ENCODE measurements at regions not wholly inside any gene's neighbourhood (a gene's known extent, or its start where the extent isn't known, plus 50 kb on each side); places are given as distances from the start of the nearest gene placed in this dataset.

DNA sequence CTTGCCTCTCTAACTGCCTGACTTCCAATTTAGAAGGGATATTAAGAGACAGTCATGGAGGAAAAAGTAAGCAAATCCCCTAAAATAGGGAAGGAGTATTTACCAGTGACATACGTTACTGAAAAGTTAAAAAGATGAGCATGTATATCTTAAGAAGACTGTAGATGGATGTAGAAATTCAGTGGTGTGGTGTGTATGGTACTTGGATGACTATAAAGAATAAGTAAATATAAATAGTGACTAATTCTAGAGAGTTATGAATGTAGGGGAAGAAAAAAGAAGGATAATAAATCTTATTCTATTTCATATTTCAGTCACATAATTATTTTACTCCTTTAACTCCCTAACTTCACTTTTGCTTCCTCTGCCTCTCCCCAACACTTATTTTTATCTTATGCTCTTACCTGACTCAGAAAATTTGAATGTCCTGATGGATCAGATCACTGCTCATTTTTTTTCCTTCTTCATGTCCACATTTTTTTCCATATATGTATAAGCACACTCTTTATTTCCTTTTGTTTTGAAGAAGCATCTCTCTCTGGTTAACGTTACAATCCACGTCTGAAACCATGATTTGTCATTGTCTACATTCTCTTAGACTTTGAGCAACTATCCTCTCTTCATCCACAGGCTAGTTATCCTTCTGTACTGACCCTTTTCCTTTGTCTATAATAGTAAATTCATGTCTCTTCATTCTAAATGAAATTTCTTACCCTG lies 422.7 kb upstream of the SYT1 start:
- TF ChIP-seq, protein P1, sequence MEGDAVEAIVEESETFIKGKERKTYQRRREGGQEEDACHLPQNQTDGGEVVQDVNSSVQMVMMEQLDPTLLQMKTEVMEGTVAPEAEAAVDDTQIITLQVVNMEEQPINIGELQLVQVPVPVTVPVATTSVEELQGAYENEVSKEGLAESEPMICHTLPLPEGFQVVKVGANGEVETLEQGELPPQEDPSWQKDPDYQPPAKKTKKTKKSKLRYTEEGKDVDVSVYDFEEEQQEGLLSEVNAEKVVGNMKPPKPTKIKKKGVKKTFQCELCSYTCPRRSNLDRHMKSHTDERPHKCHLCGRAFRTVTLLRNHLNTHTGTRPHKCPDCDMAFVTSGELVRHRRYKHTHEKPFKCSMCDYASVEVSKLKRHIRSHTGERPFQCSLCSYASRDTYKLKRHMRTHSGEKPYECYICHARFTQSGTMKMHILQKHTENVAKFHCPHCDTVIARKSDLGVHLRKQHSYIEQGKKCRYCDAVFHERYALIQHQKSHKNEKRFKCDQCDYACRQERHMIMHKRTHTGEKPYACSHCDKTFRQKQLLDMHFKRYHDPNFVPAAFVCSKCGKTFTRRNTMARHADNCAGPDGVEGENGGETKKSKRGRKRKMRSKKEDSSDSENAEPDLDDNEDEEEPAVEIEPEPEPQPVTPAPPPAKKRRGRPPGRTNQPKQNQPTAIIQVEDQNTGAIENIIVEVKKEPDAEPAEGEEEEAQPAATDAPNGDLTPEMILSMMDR (IDR thresholded peaks at IDR 0.05), result no peak
- no peak for TF ChIP-seq POLR2A (IDR thresholded peaks at IDR 0.05)
